GM19468 (cell line): ENCODE measurements at regions not wholly inside any gene's neighbourhood (a gene's known extent, or its start where the extent isn't known, plus 50 kb on each side); places are given as distances from the start of the nearest gene placed in this dataset.
"Not testable (repeated sequence)": the region's sequence is repeated elsewhere in the genome, so short reads cannot be mapped to it uniquely, and the experiment has no call there.

Source experiments
- ATAC-seq: cut with Tn5 transposase; IDR thresholded peaks from one replicate; pipeline ENCODE4 v1.9.1; 2021; ENCODE audit warnings: mild to moderate bottlenecking, moderate library complexity, moderate number of reproducible peaks; ENCODE audit not compliant: unreplicated experiment; ENCODE audit errors: extremely low read depth

GRCh38 chr1:143905214-143906179 lies 66.3 kb downstream of the FAM72C start:
- not testable (repeated sequence) for ATAC-seq

DNA sequence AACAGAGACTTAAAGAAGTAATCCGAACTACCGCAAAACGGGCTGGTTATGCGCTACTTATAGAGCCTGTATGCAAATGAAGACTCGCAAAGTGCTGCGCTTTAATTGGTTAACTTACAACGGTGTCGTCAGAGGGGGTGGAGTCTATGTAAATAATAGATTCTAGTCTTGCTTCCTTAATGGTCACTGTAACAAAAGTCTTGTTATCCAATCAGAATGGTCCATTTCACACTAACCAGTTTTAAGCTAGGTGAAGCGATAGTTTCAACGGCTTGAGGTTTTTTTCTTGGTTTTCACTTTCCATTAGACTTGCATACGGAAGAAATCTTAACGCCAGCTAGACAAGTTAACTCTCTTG lies 67.2 kb downstream of the FAM72C start:
- ATAC-seq, result peak; percentile 15

GRCh38 chr1:143903899-143904621 lies 67.7 kb downstream of the FAM72C start:
- not testable (repeated sequence) for ATAC-seq

GRCh38 chr1:143896377-143896776 lies 75.4 kb downstream of the FAM72C start:
- not testable (repeated sequence) for ATAC-seq

GRCh38 chr1:143884932-143885574 lies 86.7 kb downstream of the FAM72C start:
- ATAC-seq, result peak; percentile 82

- peak; percentile 26 for ATAC-seq
Observed at GRCh38 chr1:143884532-143884931, 87.3 kb downstream of the FAM72C start.

GRCh38 chr1:143879757-143880536 lies 91.8 kb downstream of the FAM72C start:
- not testable (repeated sequence) for ATAC-seq

GRCh38 chr1:143875947-143876346 lies 95.8 kb downstream of the FAM72C start:
- not testable (repeated sequence) for ATAC-seq

GRCh38 chr1:143874625-143875024 lies 97.2 kb downstream of the FAM72C start:
- not testable (repeated sequence) for ATAC-seq

GRCh38 chr1:143873650-143874049 lies 98.1 kb downstream of the FAM72C start:
- ATAC-seq, result not testable (repeated sequence)

DNA sequence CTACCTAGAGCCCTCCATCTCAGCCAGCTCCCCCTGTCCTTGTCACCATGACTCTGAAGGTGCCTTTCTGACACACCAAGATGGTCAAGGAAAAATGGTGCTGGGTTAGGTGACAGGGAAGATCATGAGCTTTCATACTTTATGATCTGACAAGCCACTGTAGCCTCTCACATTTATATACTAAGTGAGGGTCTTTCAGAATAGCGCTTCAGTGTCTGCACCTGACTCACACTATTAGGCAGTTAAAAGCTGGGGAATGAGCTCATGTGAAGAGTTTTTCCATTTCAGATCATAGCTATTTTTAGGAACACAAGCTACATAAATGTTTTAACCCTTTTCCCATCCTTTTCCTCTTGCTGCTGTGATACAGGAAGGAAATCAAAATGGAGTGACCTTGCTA lies 101.4 kb downstream of the FAM72C start:
- ATAC-seq, result not testable (repeated sequence)

DNA sequence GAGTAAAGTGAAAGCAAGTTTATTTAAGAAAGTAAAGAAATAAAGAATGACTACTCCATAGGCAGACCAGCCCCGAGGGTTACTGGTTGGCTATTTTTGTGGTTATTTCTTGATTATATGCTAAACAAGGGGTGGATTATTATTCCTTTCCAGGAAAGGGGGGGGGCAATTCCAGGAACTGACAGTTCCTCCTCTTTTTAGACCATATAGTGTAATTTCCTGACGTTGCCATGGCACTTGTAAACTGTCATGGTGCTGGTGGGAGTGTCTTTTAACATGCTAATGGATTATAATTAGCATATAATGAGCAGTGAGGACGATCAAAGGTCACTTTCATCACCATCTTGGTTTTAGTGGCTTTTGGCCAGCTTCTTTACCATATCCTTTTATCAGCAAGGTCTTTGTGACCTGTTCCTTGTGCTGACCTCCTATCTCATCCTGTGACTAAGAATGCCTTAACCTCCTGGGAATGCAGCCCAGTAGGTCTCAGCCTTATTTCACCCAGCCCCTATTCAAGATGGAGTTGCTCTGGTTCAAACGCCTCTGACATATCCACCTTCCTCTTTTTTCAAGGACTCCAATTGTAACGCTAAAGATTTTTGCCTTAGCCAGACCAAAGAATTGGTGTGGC lies 104.1 kb downstream of the FAM72C start:
- ATAC-seq, result not testable (repeated sequence)

DNA sequence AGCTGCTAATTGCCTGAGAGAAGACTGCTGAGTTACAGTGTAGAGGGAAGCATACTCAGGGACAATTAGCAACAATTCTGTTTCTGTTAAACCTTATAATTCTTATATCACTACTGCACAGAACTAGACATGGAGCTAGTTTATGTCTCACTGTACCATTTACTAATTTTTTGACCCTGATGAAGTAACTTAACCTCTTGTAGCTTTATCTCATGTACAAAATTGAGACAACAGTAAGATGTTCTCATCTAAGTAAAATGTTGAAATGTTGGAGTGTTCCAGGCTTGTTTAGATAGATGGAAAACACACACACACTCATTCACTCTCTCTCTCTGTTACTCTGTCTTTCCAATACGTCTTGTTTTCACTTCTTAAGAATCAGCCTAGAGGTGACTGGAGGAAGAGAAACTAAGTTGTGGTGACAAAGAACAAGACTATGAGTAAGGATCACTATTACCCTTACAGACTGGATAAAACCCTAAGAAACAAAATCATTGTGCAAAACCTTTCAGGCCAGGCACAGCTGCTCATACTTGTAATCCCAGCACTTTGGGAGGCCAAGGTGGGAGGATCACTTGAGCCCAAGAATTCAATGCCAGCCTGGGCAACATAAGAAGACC lies 107.8 kb downstream of the FAM72C start:
- peak; percentile 82 for ATAC-seq

DNA sequence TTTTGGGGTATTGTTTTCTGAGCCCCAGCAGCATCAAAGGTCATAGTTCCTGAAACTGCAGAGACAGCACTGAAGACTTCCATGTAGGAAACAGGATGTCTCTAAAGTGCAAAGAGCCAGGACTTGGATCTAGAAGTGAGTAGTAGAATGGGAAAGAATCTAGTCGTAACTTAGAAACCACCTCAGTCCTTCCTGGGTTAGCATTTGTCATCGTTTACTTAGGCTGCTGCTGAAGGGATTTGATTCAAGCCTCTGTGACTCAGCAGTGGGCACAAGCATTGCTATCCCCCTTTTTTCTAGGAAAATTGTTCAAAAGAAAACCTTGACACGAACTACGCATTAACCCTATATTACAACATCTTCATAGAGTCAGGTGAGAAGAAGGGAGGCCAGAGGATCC lies 109.1 kb downstream of the FAM72C start:
- ATAC-seq, result not testable (repeated sequence)

GRCh38 chr1:143861306-143861705 lies 110.5 kb downstream of the FAM72C start:
- ATAC-seq, result not testable (repeated sequence)

DNA sequence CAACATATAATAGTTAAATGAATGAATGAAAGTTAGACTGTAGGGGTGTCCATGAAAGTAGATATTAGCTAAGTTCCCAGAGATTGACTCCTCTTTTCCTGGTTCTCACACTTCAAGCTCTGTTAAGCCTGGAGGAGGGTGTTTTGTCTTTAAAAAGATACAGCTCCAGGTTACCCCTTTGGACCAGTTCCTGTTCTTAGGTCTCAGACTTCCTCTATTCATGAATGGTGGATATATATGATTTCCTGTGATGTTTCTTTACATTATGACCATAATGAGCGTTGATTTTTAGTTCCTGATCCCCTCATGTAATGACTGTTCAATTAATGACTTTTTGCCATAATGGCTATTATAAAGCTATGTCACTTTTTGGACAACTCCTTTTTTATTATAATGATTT lies 115.9 kb downstream of the FAM72C start:
- not testable (repeated sequence) for ATAC-seq

DNA sequence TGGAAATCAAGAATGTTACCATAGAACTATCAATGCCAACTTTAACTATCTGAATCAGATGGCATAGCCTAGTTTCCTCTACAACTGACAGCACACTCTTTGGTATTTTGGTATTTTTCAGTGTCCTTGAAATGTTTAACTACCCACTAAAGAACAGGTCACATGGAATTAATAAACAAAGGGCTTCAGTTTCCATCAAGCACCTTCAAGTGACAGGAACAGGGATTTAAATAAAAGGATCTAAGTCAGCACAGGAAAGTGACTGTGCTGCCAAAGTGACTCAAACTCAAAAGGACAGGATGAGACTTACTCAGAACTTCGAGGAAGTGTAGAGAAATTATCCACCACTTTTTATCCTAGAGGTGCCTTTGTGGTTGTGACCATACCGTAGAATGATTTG lies 117.7 kb downstream of the FAM72C start:
- not testable (repeated sequence) for ATAC-seq

- not testable (repeated sequence) for ATAC-seq
Observed at GRCh38 chr1:143850637-143851036, 121.1 kb downstream of the FAM72C start.

GRCh38 chr1:143848859-143849258 lies 122.9 kb downstream of the FAM72C start:
- ATAC-seq, result not testable (repeated sequence)
